Right ventricle myocardium superior (tissue), 1 donor: ENCODE measurements at regions not wholly inside any gene's neighbourhood (a gene's known extent, or its start where the extent isn't known, plus 50 kb on each side); places are given as distances from the start of the nearest gene placed in this dataset.
"Not testable (repeated sequence)": the region's sequence is repeated elsewhere in the genome, so short reads cannot be mapped to it uniquely, and the experiment has no call there.

Experiments
- ATAC-seq: fragments of 200-7000 bp; cut with Tn5 transposase; one replicate; pipeline ENCODE4 v1.9.1; 2020; ENCODE audit warnings: mild to moderate bottlenecking; ENCODE audit not compliant: poor library complexity
- DNase-seq: peaks from one replicate; pipeline ENCODE4 v3.0.0-alpha.2; 2020
- intact Hi-C: fragments of 100-400 bp; cut with DNase I; formaldehyde crosslinking; loops from one replicate; pipeline ENCODE4 v1.11.2; 2022
- donor health status: DM: no; HTN: yes; CAD: no; lungs with severe emphysema.

DNA sequence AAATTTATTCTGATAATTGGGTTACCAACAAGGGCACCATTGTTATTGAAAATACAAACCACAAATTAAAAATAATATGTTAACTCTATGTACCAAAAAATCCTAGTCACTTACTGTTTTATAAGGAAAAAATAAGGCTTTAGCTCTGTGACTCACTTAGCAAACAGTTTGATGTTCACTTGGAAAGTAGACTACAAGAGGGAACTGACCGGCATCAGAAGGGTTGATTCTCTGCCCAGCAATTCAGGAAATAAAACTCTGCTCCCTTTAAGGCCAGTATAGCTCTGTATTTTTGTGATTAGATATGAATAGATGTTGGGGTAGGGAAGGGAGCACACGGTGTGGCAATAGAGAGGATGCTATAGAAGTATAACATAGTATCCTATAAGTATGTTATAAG lies 671.3 kb downstream of the LRRC70 start:
- intact Hi-C loops = no loop called here
- no peak for DNase-seq
- no peak for ATAC-seq

DNA sequence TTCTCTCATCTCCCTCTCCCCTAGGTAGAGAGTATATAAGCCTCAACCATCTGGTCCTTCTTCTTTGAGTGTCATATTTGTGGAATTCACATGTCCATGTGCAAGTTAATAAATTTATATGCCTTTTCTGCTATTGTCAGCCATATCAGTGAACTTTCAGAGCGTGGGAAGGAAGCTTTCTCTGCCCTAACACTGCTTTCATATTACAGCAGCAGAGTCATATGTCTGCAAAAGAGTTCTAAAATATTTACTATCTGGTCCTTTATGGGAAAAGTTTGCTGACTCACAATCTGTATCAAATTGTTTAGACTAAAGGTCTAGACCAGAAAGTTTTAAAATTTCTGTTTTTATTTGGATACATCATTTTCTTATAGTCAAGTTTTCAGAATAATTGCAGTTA lies 669.0 kb downstream of the LRRC70 start:
- intact Hi-C loops = no loop called here
- DNase-seq (no peak), ATAC-seq (no peak)

DNA sequence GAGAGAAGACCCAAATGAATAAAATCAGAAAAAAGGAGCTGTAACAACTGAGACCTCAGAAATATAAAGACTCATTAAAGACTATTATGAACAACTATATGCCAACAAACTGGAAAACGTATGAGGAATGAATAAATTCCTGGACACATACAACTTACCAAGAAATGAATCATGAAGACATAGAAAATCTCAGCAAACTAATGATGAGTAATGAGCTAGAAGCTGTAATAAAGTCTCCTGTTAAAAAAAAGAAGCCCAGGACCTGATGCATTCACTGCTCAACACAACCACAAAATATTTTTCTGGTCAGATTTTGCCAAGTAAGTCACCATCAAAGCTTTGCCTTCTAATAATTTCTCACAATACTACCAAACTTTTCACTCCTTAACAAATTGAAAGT lies 666.7 kb downstream of the LRRC70 start:
- intact Hi-C loops = no loop called here
- DNase-seq (no peak), ATAC-seq (no peak)

DNA sequence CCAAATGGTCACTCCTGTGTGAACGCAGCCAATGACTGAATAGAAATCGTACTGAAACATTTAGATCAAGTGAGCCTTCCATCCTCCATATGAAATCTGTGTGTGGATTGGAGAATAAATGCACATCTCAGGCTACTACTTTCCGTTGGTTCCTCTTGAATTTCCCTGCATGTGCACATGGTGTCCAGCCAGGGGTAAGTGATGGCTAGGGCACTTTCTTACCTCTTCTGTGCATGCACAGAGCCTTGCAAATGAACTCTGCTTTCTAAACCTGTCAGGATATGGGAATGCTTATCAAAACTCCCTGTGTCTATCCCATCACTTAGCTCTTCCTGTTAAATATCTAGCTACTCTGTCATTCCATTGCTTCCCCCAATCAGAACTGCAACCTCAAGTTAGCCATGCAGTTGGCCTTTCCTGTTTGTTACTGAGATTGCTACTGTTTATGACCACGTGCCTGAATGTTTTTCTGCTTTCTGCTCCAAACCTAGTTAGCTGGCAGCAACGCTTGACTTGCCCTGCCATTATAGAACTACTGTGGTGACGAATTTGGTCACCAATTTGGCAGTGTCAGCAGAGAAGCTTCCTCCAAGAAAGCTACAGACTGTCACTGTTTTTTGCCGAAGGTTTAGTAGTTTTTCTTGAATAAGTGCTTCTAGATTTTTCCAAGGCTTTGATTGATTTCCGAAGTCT lies 661.6 kb downstream of the LRRC70 start:
- DNase-seq (no peak), ATAC-seq (no peak)
- intact Hi-C loops = no loop called here

DNA sequence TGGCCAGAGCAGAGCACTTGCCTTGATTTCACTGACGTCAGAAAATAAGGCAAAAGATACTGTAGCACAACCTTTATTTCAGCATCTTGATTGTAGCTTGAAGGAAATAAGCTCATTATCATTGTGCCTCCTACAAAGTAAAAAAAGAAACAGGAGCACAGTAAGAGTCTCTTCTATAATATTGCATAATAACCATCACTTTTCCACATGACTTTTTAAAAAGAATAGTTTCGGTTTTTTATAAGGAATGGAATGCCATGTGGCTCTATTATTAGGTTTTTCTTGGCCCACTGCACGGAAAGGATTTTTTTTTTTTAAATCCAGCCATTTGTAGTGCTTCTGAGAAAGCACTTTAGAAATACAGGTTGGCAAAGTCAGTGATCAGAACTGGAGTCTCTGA lies 655.3 kb downstream of the LRRC70 start:
- ATAC-seq = no peak
- no peak for DNase-seq
- intact Hi-C loops = no loop called here

DNA sequence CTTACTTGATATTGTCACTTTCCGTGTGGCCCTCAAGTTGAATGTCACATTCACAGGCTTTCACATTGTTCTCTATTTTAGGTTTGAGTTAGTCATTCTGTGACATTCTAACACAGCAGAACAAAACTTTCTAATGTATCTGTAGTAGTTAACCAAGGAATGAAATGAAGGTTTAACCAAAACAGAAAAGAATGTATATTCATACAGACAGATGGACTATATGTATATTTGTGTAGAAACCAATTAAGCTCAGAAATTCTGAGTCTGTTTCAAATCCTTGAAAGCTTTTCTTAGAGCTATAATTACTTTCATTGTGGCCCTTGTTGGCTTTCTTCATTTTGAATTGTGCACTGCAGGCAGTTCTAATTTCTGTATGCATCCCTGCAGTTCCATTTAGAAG lies 654.7 kb downstream of the LRRC70 start:
- DNase-seq (no peak), ATAC-seq (no peak)
- intact Hi-C loops = no loop called here

DNA sequence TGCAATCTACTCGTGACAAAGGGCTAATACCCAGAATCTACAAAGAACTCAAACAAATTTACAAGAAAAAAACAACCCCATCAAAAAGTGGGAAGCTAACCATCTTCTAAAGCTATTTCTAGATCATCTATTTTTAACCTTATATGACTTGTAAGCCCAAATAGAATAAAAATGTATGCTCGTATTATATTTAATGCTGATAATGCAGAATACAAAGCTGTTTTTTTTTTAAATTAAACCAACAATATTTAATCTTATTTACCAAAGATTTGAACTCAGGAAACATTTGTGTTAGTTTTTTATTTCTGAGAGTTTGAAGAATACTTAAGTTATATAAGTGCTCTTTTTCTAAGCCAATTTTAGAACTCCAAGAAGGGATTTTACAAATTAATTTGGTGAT lies 652.1 kb downstream of the LRRC70 start:
- no peak for DNase-seq
- intact Hi-C loops = no loop called here
- no peak for ATAC-seq

DNA sequence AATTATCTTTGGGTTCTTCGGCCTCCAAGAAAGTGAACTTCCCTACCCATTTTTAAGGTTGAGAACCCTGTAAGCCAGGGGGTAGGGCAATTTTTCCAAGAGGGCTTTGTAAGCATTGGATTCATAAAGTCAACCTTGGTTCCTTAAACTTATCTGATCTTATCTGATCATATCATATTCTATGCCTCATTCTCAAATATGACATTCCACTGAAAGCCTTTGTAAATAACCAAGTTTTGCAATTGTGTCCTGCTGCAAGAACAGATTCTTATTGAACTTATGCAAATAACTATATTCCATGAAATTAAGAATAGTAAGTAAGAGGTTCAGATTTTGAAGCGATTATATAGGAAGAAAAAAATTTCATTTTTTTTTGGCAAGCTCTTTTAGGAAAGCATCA lies 649.5 kb downstream of the LRRC70 start:
- DNase-seq = no peak
- no peak for ATAC-seq
- intact Hi-C loops = no loop called here

DNA sequence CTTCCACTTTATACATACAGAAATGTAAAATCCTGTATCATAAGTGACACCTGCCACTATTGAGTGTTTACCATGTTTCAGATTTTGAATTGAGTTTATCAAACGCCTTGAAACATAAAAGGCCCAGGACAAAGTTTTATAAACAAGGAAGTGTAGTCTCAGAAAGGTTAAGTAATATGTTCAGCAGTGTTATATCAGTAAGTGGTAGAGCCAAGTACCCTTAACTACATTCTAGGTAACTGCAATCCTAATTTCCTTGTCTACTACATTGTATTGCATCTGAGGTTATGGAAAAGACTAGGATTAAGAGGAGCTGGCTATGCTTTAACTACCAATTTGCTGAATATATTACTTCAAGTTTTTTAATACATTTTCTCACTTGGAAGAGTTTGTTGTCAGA lies 641.6 kb downstream of the LRRC70 start:
- intact Hi-C loops = no loop called here
- ATAC-seq = no peak

DNA sequence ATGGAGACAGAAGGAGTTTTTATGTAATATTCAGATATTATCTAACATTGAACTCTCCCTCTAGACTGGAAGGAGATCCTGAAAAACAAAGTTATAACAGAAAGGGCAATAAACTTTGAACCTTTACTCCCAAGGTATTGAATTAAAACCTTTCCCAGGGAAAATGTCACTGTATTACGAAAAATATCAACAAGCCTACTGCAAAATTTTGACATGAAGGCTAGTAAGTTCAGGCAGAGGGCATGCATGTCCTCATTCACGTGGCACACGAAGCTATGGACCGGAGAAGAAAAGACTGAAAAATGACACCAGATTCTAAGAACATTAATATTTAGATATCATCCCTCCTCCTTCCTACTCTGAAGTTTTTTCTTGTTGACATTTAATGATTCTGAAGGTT lies 638.8 kb downstream of the LRRC70 start:
- DNase-seq = no peak
- intact Hi-C loops = no loop called here
- ATAC-seq = no peak

More for the DNA sequence above, 641.6 kb downstream of the LRRC70 start:
- no peak for DNase-seq

DNA sequence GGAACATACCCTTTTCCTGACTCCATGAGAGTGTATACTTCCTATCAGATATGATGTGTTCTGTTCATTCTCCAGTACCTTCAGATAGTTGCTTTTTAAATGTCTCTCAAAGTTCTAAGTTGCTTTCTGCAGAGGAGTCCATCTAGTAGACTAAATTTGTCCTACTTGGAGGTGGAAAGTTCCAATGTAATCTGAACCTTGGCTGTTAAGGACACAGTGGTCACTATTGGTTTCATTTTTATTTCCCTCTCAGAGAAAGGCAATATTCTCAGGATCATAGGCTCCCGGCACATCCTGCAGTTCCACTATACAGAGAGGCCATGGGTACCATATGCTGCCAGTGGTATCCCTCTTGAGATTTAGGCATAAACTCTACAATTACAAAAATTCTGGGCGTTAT lies 634.6 kb downstream of the LRRC70 start:
- intact Hi-C loops = no loop called here
- DNase-seq (no peak), ATAC-seq (no peak)

DNA sequence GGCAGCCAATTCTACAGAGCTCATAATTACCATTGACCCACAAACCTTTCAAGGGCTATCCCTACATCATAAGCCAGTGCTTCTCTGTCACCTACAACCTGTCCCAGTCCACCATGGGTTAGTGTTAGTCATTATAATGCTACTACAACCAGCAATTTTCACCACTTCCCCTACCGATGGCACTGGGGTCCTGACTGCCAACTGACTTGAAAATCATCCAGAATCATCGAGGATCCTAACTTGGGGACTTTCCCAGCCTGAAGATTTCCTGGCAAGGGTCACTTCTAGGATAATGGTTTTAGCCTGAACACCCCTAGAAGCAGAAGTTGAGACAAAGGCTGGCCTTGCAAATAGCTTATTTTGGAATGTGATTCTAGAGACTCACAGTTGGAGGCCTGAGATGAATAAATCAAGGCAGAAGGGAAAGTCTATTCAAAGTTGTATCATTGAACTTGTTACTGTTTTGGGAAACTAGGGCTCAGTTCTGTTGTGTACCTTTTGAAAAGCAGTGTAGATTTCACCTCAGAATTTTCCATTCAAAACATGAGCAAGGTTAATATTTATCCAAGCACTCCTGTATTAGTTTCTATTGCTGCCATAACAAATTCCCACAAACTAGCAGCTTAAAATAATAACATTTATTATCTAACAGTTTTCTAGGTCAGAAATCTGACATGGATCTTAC lies 633.0 kb downstream of the LRRC70 start:
- DNase-seq (no peak), ATAC-seq (no peak)

DNA sequence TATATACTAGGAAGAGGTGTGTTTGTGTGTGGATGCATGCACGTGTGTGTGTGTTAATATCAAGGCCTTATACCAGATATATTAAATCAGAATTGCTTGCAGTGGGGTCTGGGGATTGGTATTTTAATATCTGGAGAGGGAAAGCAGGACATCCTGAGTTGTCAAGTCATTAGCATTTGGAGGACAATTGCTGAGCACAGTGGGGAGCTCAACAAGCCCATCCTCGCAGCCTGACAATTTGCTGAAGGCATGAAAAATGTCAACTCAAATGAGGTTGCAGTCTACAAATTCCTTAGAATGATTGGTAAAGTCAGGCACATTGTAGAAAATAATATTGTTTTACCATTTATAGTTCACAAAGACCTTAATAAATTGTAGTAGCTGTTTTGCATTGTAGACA lies 627.4 kb downstream of the LRRC70 start:
- no peak for DNase-seq
- intact Hi-C loops = no loop called here
- no peak for ATAC-seq

More for the DNA sequence above, 633.0 kb downstream of the LRRC70 start:
- intact Hi-C loops = no loop called here

DNA sequence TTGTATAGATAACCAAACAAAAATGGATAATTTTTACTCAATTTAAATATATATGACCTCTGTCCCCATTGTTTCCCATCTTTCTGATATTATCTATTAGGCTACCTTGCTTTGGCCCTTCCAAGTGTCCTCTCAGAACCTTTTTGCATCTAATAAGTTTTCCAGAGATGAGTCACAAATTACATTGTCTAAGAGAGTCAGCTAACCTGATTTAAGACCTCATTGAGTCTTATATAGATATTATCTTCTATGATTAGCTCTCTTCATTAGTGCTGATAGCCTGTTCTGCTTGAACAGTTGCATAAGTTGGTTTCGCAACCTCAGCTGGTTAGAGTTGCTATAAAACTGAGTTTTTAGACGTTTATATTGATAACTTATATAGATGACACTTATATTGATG lies 623.1 kb downstream of the LRRC70 start:
- no peak for DNase-seq

DNA sequence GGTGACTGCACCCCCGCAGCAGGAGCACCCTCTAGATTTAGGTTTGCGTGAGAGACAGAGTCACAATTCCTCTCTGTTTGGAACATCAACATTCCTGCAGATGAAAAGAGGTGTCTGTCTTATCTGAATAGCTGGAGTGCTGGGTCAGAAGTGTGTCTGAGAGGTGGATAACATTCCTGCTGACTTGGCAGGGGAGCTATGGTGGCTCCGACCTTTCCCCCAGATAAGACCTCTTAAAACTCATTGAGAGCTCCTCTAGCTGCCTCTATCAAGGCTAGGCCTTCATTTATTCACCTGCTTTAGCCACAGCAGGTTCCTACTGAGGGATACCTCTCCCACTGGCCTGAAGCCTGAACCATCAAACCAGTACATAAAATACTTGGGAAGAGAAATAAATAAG lies 615.5 kb downstream of the LRRC70 start:
- ATAC-seq (no peak), DNase-seq (no peak)
- intact Hi-C loops = no loop called here

More for the DNA sequence above, 623.1 kb downstream of the LRRC70 start:
- intact Hi-C loops = no loop called here
- ATAC-seq = no peak

DNA sequence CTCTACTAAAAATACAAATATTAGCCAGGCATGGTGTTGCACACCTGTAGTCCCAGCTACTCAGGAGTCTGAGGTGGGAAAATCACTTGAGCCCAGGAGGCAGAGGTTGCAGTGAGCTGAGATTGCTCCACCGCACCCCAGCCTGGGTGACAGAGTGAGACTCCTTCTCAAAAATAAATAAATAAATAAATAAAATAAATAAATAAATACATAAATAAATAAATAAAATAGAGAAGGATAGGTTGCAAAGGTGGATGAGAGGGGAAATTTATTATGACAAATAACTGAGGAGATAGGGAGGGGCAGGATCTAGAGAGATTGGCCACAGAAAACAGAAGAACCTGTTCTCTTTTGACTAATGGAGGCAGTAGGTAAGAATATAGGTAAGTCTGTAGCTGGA lies 601.6 kb downstream of the LRRC70 start:
- intact Hi-C loops, ATAC-seq, DNase-seq: not testable (repeated sequence)

DNA sequence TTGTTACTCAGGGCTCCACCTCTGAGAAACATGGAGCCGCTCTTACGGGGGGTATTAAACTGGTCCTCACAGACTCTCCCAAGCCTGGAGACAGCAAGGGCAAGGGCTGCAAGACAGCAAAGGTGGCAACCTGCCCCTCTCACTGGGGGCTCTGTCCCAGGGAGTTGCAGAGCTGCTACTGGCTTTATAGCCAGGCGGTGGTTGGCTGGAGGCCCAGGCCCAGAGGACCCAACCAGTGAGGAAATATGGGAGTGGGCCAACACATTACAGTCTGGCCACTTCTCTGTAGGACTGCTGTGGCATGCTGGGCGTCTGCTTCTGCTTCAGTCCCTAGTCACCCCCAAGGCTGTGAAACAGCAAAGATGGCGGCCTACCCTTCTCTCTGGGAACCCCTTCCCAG lies 597.2 kb downstream of the LRRC70 start:
- DNase-seq (no peak), ATAC-seq (no peak)
- intact Hi-C loops = no loop called here

DNA sequence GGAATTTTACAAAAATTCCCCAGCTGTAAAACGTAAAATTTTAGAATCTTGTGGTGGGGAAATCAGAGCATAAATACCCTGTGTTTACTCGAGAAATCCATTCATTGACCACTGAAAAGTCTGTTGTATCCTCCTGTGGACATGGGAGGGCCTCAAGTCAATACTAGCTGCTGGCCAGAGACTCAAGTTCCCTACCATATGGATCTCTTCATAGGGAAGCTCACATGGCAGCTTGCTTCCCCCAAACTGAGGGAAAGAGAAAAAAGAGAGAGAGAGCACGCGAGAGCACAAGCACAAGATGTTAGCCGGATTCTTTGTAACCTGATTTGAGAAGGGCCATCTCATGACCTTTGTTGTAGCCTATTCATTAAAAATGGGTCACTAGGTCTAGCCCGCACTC lies 591.9 kb downstream of the LRRC70 start:
- ATAC-seq = no peak
- no peak for DNase-seq
- intact Hi-C loops = no loop called here

DNA sequence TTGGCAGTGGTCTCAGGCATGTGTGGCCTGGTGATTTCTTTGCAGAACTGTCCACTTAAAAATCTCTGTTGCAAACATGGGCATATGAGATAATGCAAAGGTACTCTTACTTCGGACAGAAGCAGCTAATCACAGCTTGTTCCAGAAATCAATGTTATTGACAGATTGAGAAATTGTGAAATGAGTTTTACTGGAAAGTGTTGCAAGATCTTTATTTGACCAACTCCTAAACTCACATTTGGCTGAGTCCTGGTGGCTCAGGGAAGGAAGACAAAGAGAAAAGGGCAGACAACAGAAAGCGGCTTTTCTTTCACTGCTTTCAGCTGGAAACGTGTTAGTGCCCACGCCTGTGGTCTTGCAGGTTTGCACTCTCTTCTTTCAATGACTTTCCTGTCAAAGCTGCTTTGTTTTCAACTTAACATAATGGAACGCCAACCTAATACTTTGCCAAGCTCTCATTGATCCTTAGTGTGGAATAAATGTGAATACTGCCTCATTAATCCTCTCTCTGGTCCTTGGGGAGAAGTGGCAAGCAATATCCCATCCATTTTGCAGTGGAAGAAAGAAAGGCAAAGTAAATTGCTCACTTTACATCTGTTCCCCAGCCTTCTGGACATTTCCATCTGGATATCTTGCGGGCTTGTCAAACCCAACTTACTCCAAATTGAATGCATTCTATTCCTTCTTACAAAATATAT lies 586.4 kb downstream of the LRRC70 start:
- intact Hi-C loops = no loop called here
- ATAC-seq (no peak), DNase-seq (no peak)

DNA sequence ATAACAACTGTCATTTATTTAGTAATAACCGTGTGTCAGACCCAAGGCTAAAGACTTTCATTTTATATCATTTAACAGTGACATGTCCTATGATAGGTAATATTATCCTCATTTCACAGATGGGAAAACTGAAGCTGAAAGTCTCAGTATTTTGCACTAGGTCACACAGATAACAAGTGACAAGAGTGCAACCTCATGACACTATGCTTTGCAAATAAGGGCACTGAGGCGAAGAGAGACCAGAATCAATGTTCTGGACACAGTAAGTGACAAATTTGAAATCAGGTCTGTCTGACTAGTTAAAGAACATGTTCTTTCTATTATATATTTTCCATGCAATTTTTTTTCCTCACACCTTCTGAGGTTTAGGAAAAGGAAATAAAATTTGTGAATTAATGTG lies 585.7 kb downstream of the LRRC70 start:
- intact Hi-C loops = no loop called here
- no peak for ATAC-seq
- no peak for DNase-seq
